Glutamatergic neuron (in vitro differentiated cells): ENCODE measurements at regions not wholly inside any gene's neighbourhood (a gene's known extent, or its start where the extent isn't known, plus 50 kb on each side); places are given as distances from the start of the nearest gene placed in this dataset.

Source experiments
- DNase-seq: peaks from one replicate; pipeline ENCODE4 v3.0.0; 2022
- H3K27ac Mint-ChIP-seq: one replicate; pipeline ENCODE4 v1.8.0; 2020; ENCODE audit warnings: mild to moderate bottlenecking, mixed read lengths, inconsistent platforms; ENCODE audit not compliant: unreplicated experiment
- H3K27me3 Mint-ChIP-seq: one replicate; pipeline ENCODE4 v1.8.0; 2020; ENCODE audit warnings: mild to moderate bottlenecking, moderate library complexity, mixed read lengths, inconsistent platforms; ENCODE audit not compliant: unreplicated experiment
- H3K36me3 Mint-ChIP-seq: one replicate; pipeline ENCODE4 v1.8.0; 2020; ENCODE audit warnings: mild to moderate bottlenecking, mixed read lengths, inconsistent platforms; ENCODE audit not compliant: unreplicated experiment
- H3K4me1 Mint-ChIP-seq: one replicate; pipeline ENCODE4 v1.8.0; 2020; ENCODE audit warnings: mild to moderate bottlenecking, low read depth, mixed read lengths, inconsistent platforms; ENCODE audit not compliant: unreplicated experiment
- H3K4me3 Mint-ChIP-seq: one replicate; pipeline ENCODE4 v1.8.0; 2020; ENCODE audit warnings: mild to moderate bottlenecking, mixed read lengths, inconsistent platforms; ENCODE audit not compliant: unreplicated experiment
- H3K9me3 Mint-ChIP-seq: one replicate; pipeline ENCODE4 v1.8.0; 2020; ENCODE audit warnings: mild to moderate bottlenecking, moderate library complexity, mixed read lengths, inconsistent platforms; ENCODE audit not compliant: unreplicated experiment
- TF ChIP-seq, protein P1 (sequence below): fragments of 200-600 bp; sonication (generic); IDR thresholded peaks from one replicate; pipeline ENCODE4 v1.5.0; 2021; ENCODE audit not compliant: partially characterized antibody, unreplicated experiment

DNA sequence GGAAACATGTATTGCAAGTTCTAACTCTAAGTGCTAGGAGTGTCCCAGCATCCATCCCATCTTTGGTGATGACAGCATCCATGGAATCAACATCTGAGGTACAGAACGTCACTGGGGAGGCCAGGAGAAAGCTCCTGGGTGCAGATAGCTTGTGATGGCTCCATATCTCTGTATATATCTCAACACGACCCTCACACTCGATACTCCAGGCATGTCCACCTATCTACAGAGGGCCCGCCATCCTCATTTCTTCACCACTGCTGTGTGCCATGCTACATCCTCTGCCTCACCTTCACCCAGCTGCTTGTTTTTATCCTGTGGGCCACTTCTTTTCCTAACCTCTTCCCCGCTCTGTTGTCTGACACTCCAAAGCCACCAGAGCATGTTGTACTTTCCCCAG lies 100.4 kb upstream of the SERP2 start:
- H3K4me1 Mint-ChIP-seq: peaks cover 8% of the 10 kb centered on the region
- TF ChIP-seq, protein P1, sequence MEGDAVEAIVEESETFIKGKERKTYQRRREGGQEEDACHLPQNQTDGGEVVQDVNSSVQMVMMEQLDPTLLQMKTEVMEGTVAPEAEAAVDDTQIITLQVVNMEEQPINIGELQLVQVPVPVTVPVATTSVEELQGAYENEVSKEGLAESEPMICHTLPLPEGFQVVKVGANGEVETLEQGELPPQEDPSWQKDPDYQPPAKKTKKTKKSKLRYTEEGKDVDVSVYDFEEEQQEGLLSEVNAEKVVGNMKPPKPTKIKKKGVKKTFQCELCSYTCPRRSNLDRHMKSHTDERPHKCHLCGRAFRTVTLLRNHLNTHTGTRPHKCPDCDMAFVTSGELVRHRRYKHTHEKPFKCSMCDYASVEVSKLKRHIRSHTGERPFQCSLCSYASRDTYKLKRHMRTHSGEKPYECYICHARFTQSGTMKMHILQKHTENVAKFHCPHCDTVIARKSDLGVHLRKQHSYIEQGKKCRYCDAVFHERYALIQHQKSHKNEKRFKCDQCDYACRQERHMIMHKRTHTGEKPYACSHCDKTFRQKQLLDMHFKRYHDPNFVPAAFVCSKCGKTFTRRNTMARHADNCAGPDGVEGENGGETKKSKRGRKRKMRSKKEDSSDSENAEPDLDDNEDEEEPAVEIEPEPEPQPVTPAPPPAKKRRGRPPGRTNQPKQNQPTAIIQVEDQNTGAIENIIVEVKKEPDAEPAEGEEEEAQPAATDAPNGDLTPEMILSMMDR: no peak
- no peak for DNase-seq
- peaks cover 2% of the 10 kb centered on the region for H3K9me3 Mint-ChIP-seq
- H3K4me3 Mint-ChIP-seq: no peak overlapping the region
- H3K27ac Mint-ChIP-seq: no peak overlapping the region
- no peaks in the 10 kb centered on the region for H3K27me3 Mint-ChIP-seq
- no peaks in the 10 kb centered on the region for H3K36me3 Mint-ChIP-seq

DNA sequence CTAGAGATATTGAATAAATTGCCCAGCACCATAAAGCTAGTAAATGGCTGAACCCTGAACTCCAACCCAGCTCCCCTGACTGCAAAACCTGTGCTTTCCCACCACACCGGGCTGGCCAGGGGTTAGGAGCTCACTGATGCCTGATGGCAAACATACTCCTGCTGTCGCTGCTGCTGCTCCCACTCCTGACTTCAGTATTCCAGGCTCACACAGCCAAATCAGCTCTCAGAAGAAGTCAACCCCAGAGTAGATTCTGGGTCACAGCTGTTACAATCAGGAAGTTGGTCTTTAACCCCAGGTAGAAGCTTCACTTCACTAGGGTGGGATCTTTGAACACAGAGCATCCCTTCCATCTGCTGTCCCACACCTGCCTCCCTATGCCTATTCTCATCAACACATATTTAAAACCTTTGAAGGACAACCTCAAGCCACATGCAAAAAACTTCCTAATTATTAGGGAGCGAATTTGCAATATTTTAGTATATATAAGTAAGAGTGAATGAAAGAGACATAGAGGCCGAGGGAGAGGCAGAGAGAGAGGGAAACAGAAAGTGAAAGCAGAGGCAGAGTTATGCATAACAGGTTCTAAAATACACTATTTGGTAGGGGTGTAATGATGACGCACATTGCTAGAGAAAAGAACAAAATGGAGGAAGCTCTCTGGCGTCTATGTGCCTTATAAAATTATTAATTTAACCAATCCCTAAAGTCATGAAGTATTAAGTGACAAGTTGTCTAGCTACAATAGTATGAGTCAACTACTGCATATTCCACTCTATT lies 99.4 kb upstream of the SERP2 start:
- TF ChIP-seq, protein P1: no peak
- no peak overlapping the region for H3K4me3 Mint-ChIP-seq
- DNase-seq: no peak

DNA sequence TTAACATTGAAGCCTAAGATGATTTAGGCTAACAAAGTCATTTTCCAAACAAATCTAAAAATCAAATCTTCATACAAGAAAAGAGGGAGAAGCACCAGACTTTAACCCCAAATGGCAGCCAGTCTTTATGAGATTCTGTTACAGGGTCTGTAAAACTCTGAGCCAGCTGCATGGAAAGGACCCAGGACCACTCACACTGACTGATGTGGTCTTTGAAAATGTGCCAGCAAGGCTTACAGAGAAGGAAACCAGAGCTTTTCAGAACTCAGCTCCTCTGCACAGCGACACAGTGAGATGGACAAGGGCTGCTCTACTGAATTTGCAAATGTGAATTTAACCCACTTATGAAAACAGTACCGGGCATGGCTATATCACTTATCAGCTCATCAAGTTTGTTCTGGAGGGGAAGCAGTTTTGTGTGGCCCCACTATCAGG lies 98.8 kb upstream of the SERP2 start:
- Mint-ChIP-seq H3K36me3 (no peaks in the 10 kb centered on the region), H3K4me1 (peaks cover 8% of the 10 kb centered on the region), H3K9me3 (no peaks in the 10 kb centered on the region), H3K27me3 (no peaks in the 10 kb centered on the region), H3K27ac (no peak overlapping the region), H3K4me3 (no peak overlapping the region)
- TF ChIP-seq, protein P1: no peak
- no peak for DNase-seq

More for the DNA sequence above, 99.4 kb upstream of the SERP2 start:
- H3K27ac Mint-ChIP-seq: no peak overlapping the region
- no peaks in the 10 kb centered on the region for H3K9me3 Mint-ChIP-seq
- H3K4me1 Mint-ChIP-seq: peaks cover 8% of the 10 kb centered on the region
- H3K36me3 Mint-ChIP-seq: no peaks in the 10 kb centered on the region
- no peaks in the 10 kb centered on the region for H3K27me3 Mint-ChIP-seq

DNA sequence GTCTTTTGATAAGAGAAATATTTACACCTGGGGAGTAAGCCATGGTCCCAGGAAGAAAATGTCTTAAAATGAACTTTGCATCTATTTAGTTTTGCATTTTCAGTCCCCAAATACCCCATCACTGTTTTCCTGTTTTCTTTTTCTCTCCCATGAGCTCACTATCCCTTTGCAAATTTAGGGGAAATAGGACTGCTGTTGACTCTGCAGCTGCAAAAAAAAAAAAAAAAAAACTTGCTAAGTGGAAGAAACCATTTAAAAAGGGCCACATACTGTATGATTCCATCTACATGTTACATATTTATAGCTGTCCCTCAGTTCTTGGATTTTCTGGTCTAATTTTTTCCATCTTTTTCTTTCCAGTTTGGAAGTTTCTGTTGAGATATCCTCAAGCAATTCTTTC lies 98.2 kb upstream of the SERP2 start:
- H3K27ac Mint-ChIP-seq: no peak overlapping the region
- H3K4me1 Mint-ChIP-seq: peaks cover 8% of the 10 kb centered on the region

DNA sequence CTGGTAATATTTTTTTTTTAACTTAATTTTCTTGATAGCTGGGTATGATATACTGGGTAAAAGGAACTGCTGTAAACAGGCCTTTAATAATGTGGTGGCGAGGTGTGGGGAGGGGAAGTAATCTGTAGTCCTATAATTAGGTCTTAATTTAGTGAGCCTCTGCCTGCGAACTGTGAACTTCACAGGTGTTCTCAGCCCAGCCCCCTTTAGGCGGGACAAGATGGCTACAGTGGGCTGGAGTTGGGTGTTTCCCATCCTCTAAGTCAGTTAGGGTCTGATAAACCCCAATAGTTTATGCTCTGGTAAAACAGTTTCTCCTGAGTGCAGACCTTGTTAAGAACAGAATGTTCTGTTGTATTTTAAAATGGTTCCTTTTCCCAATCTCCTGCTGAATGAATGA lies 97.6 kb upstream of the SERP2 start:
- H3K27ac Mint-ChIP-seq: no peak overlapping the region

More for the DNA sequence above, 98.2 kb upstream of the SERP2 start:
- Mint-ChIP-seq H3K36me3 (no peaks in the 10 kb centered on the region), H3K4me3 (no peak overlapping the region), H3K27me3 (no peaks in the 10 kb centered on the region), H3K9me3 (no peaks in the 10 kb centered on the region)
- TF ChIP-seq, protein P1: no peak
- DNase-seq: no peak

More for the DNA sequence above, 97.6 kb upstream of the SERP2 start:
- H3K4me3 Mint-ChIP-seq: no peak overlapping the region
- H3K4me1 Mint-ChIP-seq: peaks cover 8% of the 10 kb centered on the region
- H3K27me3 Mint-ChIP-seq: no peaks in the 10 kb centered on the region
- DNase-seq: no peak
- no peaks in the 10 kb centered on the region for H3K36me3 Mint-ChIP-seq
- TF ChIP-seq, protein P1: no peak
- no peaks in the 10 kb centered on the region for H3K9me3 Mint-ChIP-seq
